HCT116 (cell line): ENCODE measurements at regions not wholly inside any gene's neighbourhood (a gene's known extent, or its start where the extent isn't known, plus 50 kb on each side); places are given as distances from the start of the nearest gene placed in this dataset.

Experiments used
- ATAC-seq: fragments of 200-7000 bp; cut with Tn5 transposase; 2 replicates; pipeline ENCODE4 v1.9.1; 2020; ENCODE audit warnings: mild to moderate bottlenecking, moderate library complexity
- BruUV-seq: library from RNA; stranded (reverse); fragments of 400-500 nt; replicated peaks from 2 replicates; lab custom pipeline; 2021; lab: Mats Ljungman, UMichigan
- CTCF ChIA-PET: fragments of 300-600 bp; sonication (Branson Sonifier 250); formaldehyde crosslinking; loops from one replicate; lab custom pipeline; 2021; ENCODE audit warnings: antibody characterized with exemption; lab: Charles Lee
- POLR2A ChIA-PET: fragments of 300-600, 350-600 bp; sonication (Branson Sonifier 250); formaldehyde crosslinking; loops from one replicate; lab custom pipeline; 2021; ENCODE audit warnings: antibody characterized with exemption; lab: Charles Lee
- RAD21 ChIA-PET, 2 experiments: fragments of 300-600 bp; sonication (Branson Sonifier 250); formaldehyde crosslinking; loops; one replicate each; lab custom pipeline; 2023; ENCODE audit warnings: low total read pairs in 2 of 2; ENCODE audit not compliant: uncharacterized antibody in 2 of 2, unreplicated experiment in 2 of 2, low non-redundant PET in 1 of 2; lab: Charles Lee
- DNase-seq: peaks from one replicate; pipeline ENCODE4 v3.0.0-alpha.2; 2010; ENCODE audit warnings: low read depth, low spot score
- H2AFZ ChIP-seq: fragments of 200-600 bp; shearing (Covaris generic), sonication (generic); 2 replicates; pipeline ENCODE4 v1.6.1; 2017; ENCODE audit warnings: low read depth, mixed run types, mixed read lengths, antibody characterized with exemption, low read length; ENCODE audit not compliant: poor library complexity, severe bottlenecking
- H3K27ac ChIP-seq: 2 replicates; pipeline ENCODE4 v1.5.1; 2012; ENCODE audit warnings: low read depth, low read length
- H3K27me3 ChIP-seq: fragments of 200-600 bp; sonication (generic); 2 replicates; pipeline ENCODE4 v1.6.1; 2016; ENCODE audit warnings: mixed run types, low read length, mixed read lengths; ENCODE audit not compliant: insufficient read depth
- H3K36me3 ChIP-seq, 2 experiments: fragments of 200-500 bp in 1 of 2; fragments of 200-600 bp in 1 of 2; sonication (Bioruptor generic) in 1 of 2; sonication (generic) in 1 of 2; 2 replicates each; pipeline versions ENCODE4 v1.5.1 to v1.6.1; 2014 to 2016; ENCODE audit warnings: low read length in 2 of 2, inconsistent platforms in 1 of 2, mixed read lengths in 1 of 2, mixed run types in 1 of 2; ENCODE audit not compliant: insufficient read depth in 2 of 2, control insufficient read depth in 1 of 2
- H3K4me1 ChIP-seq, 2 experiments: fragments of 200-600 bp in 1 of 2; sonication (generic) in 1 of 2; 2 replicates each; pipeline versions ENCODE4 v1.5.1 to v1.6.1; 2012 to 2017; ENCODE audit warnings: low read length in 2 of 2, inconsistent platforms in 1 of 2, mild to moderate bottlenecking in 1 of 2, mixed read lengths in 1 of 2, mixed run types in 1 of 2, moderate library complexity in 1 of 2; ENCODE audit not compliant: insufficient read depth in 2 of 2, control insufficient read depth in 1 of 2
- H3K4me2 ChIP-seq: fragments of 200-600 bp; sonication (generic); 2 replicates; pipeline ENCODE4 v1.6.1; 2017; ENCODE audit warnings: mixed run types, low read length, mixed read lengths
- H3K4me3 ChIP-seq, 2 experiments: fragments of 200-600 bp in 1 of 2; sonication (generic) in 1 of 2; replicated peaks in 1 of 2; 2 replicates each; pipeline ENCODE4 v1.5.1; 2011 to 2016; ENCODE audit warnings: low read length in 2 of 2, control low read depth in 1 of 2, low read depth in 1 of 2, mild to moderate bottlenecking in 1 of 2, mixed read lengths in 1 of 2, mixed run types in 1 of 2
- H3K79me2 ChIP-seq: fragments of 200-600 bp; sonication (generic); 2 replicates; pipeline ENCODE4 v1.6.1; 2017; ENCODE audit warnings: mild to moderate bottlenecking, mixed run types, low read length, moderate library complexity, mixed read lengths; ENCODE audit not compliant: insufficient read depth
- H3K9ac ChIP-seq: fragments of 200-600 bp; sonication (generic); 2 replicates; pipeline ENCODE4 v1.6.1; 2016; ENCODE audit warnings: low read length, mixed read lengths
- H3K9me2 ChIP-seq: fragments of 200-600 bp; sonication (generic), shearing (Covaris generic); 2 replicates; pipeline ENCODE4 v1.6.1; 2017; ENCODE audit warnings: mixed run types, mild to moderate bottlenecking, moderate library complexity; ENCODE audit not compliant: insufficient read depth
- H3K9me3 ChIP-seq, 2 experiments: fragments of 200-500 bp in 1 of 2; fragments of 200-600 bp in 1 of 2; sonication (Bioruptor generic) in 1 of 2; sonication (generic) in 1 of 2; 2 replicates each; pipeline ENCODE4 v1.6.1; 2014 to 2017; ENCODE audit warnings: low read length in 2 of 2, mixed read lengths in 2 of 2, inconsistent platforms in 1 of 2, low read depth in 1 of 2, mild to moderate bottlenecking in 1 of 2, mixed run types in 1 of 2, moderate library complexity in 1 of 2; ENCODE audit not compliant: control insufficient read depth in 1 of 2, insufficient read depth in 1 of 2
- H4K20me1 ChIP-seq: fragments of 200-600 bp; sonication (generic), shearing (Covaris generic); 2 replicates; pipeline ENCODE4 v1.6.1; 2017; ENCODE audit warnings: mixed run types, mild to moderate bottlenecking, moderate library complexity; ENCODE audit not compliant: insufficient read depth
- ATF3 ChIP-seq: IDR thresholded peaks from 2 replicates; pipeline ENCODE4 v1.6.1; 2012
- CBX3 ChIP-seq: IDR thresholded peaks from 2 replicates; pipeline ENCODE4 v1.6.1; 2012; ENCODE audit warnings: low read depth
- CEBPB ChIP-seq: IDR thresholded peaks from 2 replicates; pipeline ENCODE4 v1.6.1; 2012; ENCODE audit warnings: low read depth
- CTCF ChIP-seq, 3 experiments: fragments of 200-600 bp in 1 of 3; sonication (generic) in 1 of 3; IDR thresholded peaks in 2 of 3; conservative IDR thresholded peaks in 1 of 3; 2 replicates each; pipeline ENCODE4 v1.5.1; 2012 to 2017; ENCODE audit warnings: low read depth in 2 of 3, low read length in 2 of 3, antibody characterized with exemption in 1 of 3, borderline replicate concordance in 1 of 3, control low read depth in 1 of 3, mild to moderate bottlenecking in 1 of 3, mixed read lengths in 1 of 3, mixed run types in 1 of 3, moderate library complexity in 1 of 3; ENCODE audit not compliant: insufficient read depth in 1 of 3
- ELF1 ChIP-seq: IDR thresholded peaks from 2 replicates; pipeline ENCODE4 v1.6.1; 2012; ENCODE audit warnings: low read depth, borderline replicate concordance
- EZH2 ChIP-seq: fragments of 200-600 bp; sonication (generic); IDR thresholded peaks from 2 replicates; pipeline ENCODE4 v1.6.1; 2017; ENCODE audit warnings: antibody characterized with exemption, mixed run types
- EZH2phosphoT487 ChIP-seq: fragments of 200-600 bp; IDR thresholded peaks from 2 replicates; pipeline ENCODE4 v1.6.1; 2018; ENCODE audit warnings: antibody characterized with exemption, borderline replicate concordance
- JUND ChIP-seq: IDR thresholded peaks from 2 replicates; pipeline ENCODE4 v1.6.1; 2012
- MAX ChIP-seq: IDR thresholded peaks from 2 replicates; pipeline ENCODE4 v1.6.1; 2012
- POLR2AphosphoS5 ChIP-seq: IDR thresholded peaks from 2 replicates; pipeline ENCODE4 v1.6.1; 2011; ENCODE audit warnings: mild to moderate bottlenecking, low read depth, low read length, moderate library complexity
- REST ChIP-seq: IDR thresholded peaks from 2 replicates; pipeline ENCODE4 v1.6.1; 2012; ENCODE audit warnings: low read depth
- SIN3A ChIP-seq: IDR thresholded peaks from 2 replicates; pipeline ENCODE4 v1.6.1; 2012; ENCODE audit warnings: low read depth
- SP1 ChIP-seq: IDR thresholded peaks from 2 replicates; pipeline ENCODE4 v1.6.1; 2012; ENCODE audit warnings: low read depth
- ZFX ChIP-seq: fragments of 450-650 bp; IDR thresholded peaks from 2 replicates; pipeline ENCODE4 v1.6.1; 2017
- intact Hi-C: fragments of 100-400 bp; cut with micrococcal nuclease; formaldehyde crosslinking; loops from 2 replicates; pipeline ENCODE4 v1.10.0; 2022

- Histone ChIP-seq H3K79me2 (no peaks in the 10 kb centered on the region), H2AFZ (no peak overlapping the region), H3K9me3 (no peaks in the 10 kb centered on the region), H3K4me1 (peaks cover 0 to 9% of the 10 kb centered on the region in 2 experiments; a peak in 2 of 4 replicates), H3K4me3 (no peak overlapping the region), H3K27ac (no peak overlapping the region), H4K20me1 (no peaks in the 10 kb centered on the region), H3K9me2 (no peaks in the 10 kb centered on the region), H3K36me3 (no peaks in the 10 kb centered on the region), H3K9ac (no peak overlapping the region), H3K27me3 (peaks cover 59% of the 10 kb centered on the region), H3K4me2 (no peak overlapping the region)
- intact Hi-C loops = no loop called here
- ChIA-PET RAD21 (no interaction called here), POLR2A (no interaction called here), CTCF (interaction anchor here (1.0 kb wide), 1 partner anchor 97 kb away, joined by 3 read pairs; no protein-coding TSS in a partner anchor)
- no TSS peak for BruUV-seq
- DNase-seq (no peak), ATAC-seq (no peak)
- TF ChIP-seq EZH2phosphoT487 (no peak), ATF3 (no peak), SP1 (no peak), REST (no peak), JUND (no peak), EZH2 (no peak), ZFX (no peak), CBX3 (no peak), CEBPB (no peak), ELF1 (no peak), MAX (no peak), POLR2AphosphoS5 (no peak), SIN3A (no peak), CTCF (IDR thresholded peaks at IDR 0.05 in 2 of 3, conservative IDR thresholded peaks at IDR 0.05 in 1 of 3; ENCODE audit: borderline replicate concordance in 1 of 3, insufficient read depth in 1 of 3, low read depth in 2 of 3, low read length in 2 of 3) (no peak)
These were observed 223.7 kb upstream of the CSF3R start for GRCh38 chr1:36706416-36706815.
